Esophagus muscularis mucosa (tissue), 4 donors: ENCODE measurements at regions not wholly inside any gene's neighbourhood (a gene's known extent, or its start where the extent isn't known, plus 50 kb on each side); places are given as distances from the start of the nearest gene placed in this dataset.

Experiments used
- DNase-seq: peaks from one replicate; pipeline ENCODE4 v3.0.0-alpha.2; 2017; ENCODE audit errors: extremely low spot score
- H3K27ac ChIP-seq, 4 donors: fragments of 200-600 bp; sonication (generic); replicated peaks in 1 of 4; 1 replicate in 3 of 4; 2 replicates in 1 of 4; pipeline ENCODE4 v1.5.1; 2016 to 2019; ENCODE audit warnings: mild to moderate bottlenecking in 1 of 4
- H3K27me3 ChIP-seq, 4 donors: fragments of 200-600 bp; sonication (generic); one replicate each; pipeline versions ENCODE4 v1.5.1 to v1.6.0; 2016 to 2019
- H3K36me3 ChIP-seq, 4 donors: fragments of 200-600 bp; sonication (generic); one replicate each; pipeline ENCODE4 v1.5.1; 2016 to 2019
- H3K4me1 ChIP-seq, 4 donors: fragments of 200-600 bp; sonication (generic); one replicate each; pipeline ENCODE4 v1.5.1; 2016 to 2019
- H3K4me3 ChIP-seq, 4 donors: fragments of 200-600 bp; sonication (generic); 1 replicate in 2 of 4; 2 replicates in 2 of 4; pipeline ENCODE4 v1.5.1; 2016 to 2019; ENCODE audit warnings: mild to moderate bottlenecking in 4 of 4, moderate library complexity in 1 of 4
- H3K9me3 ChIP-seq, 4 donors: fragments of 200-600 bp; sonication (generic); 1 replicate in 3 of 4; 2 replicates in 1 of 4; pipeline ENCODE4 v1.5.1; 2016 to 2019
- EP300 ChIP-seq: sonication (generic); formaldehyde crosslinking; IDR thresholded peaks from one replicate; pipeline ENCODE4 v1.6.1; 2017; ENCODE audit warnings: antibody characterized with exemption
- POLR2A ChIP-seq: fragments of 450-650 bp; IDR thresholded peaks from one replicate; pipeline ENCODE4 v1.6.1; 2017; ENCODE audit warnings: antibody characterized with exemption, moderate library complexity, mild to moderate bottlenecking, low read depth
- POLR2AphosphoS5 ChIP-seq, 2 donors: sonication (generic); formaldehyde crosslinking; IDR thresholded peaks; one replicate each; pipeline ENCODE4 v1.6.1; 2017; ENCODE audit warnings: antibody characterized with exemption in 2 of 2
- WGBS: methylation state at CpG from one replicate; pipeline ENCODE4 v1.1.5; 2018; 5-methylcytosine and 5-hydroxymethylcytosine counted together
- intact Hi-C: fragments of 100-400 bp; cut with DNase I; formaldehyde crosslinking; loops from one replicate; pipeline ENCODE4 v1.15.1; 2023
- TF ChIP-seq, protein P1 (sequence below), 3 experiments: fragments of 200-600 bp in 2 of 3; fragments of 450-650 bp in 1 of 3; sonication (generic) in 2 of 3; IDR thresholded peaks; one replicate each; pipeline ENCODE4 v1.5.1; 2017 to 2019; ENCODE audit warnings: antibody characterized with exemption in 3 of 3, mild to moderate bottlenecking in 2 of 3, moderate library complexity in 1 of 3

DNA sequence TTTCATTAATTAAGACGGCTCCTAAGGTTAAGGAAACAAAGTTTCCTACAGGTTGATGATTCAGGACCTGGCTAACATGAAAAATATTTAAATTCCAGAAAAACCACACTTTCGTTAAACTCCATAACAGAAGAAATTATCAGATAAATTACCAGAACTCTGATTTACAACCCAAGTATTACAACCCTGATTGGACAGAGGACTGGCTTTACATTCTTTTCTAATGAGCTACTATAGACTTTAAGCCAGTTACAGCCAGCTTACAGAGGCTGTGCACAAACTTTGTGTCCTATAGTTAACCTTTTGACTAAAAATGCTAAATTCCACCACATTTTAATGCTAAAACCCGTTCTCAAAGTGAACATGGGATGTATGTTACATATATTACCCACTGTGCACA lies 458.6 kb downstream of the KCNJ3 start:
- Histone ChIP-seq H3K9me3 (no peaks in the 10 kb centered on the region), H3K27ac (no peak overlapping the region), H3K27me3 (no peaks in the 10 kb centered on the region), H3K4me3 (no peak overlapping the region), H3K36me3 (no peaks in the 10 kb centered on the region), H3K4me1 (no peaks in the 10 kb centered on the region)
- 90% methylated on average over 3 of the region's 3 CpGs for WGBS
- no peak for DNase-seq
- TF ChIP-seq, protein P1, sequence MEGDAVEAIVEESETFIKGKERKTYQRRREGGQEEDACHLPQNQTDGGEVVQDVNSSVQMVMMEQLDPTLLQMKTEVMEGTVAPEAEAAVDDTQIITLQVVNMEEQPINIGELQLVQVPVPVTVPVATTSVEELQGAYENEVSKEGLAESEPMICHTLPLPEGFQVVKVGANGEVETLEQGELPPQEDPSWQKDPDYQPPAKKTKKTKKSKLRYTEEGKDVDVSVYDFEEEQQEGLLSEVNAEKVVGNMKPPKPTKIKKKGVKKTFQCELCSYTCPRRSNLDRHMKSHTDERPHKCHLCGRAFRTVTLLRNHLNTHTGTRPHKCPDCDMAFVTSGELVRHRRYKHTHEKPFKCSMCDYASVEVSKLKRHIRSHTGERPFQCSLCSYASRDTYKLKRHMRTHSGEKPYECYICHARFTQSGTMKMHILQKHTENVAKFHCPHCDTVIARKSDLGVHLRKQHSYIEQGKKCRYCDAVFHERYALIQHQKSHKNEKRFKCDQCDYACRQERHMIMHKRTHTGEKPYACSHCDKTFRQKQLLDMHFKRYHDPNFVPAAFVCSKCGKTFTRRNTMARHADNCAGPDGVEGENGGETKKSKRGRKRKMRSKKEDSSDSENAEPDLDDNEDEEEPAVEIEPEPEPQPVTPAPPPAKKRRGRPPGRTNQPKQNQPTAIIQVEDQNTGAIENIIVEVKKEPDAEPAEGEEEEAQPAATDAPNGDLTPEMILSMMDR (IDR thresholded peaks at IDR 0.05): no peak
- TF ChIP-seq POLR2AphosphoS5 (IDR thresholded peaks at IDR 0.05): no peak
- no peak for TF ChIP-seq EP300
- no peak for TF ChIP-seq POLR2A
- intact Hi-C loops: no loop called here

DNA sequence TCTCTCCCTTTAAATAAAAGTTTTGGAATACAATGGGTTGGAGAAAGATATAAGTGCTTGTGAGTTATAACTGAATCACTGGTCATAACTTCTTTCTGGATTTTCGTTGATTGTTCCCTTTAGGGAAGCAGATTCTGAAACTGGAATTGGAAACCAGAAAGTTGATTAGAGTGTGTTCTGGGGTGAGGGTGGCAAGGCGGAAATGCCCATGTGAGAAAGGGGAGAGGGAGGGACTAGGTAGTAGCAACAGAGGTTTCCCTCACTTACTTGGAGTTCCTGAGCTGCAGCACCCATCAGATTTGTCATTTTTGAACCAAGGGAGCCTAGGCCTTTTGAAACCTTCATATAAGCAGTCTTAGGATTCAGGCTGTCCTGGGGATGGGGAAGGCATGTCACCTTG lies 453.4 kb downstream of the KCNJ3 start:
- H3K27me3 ChIP-seq: no peaks in the 10 kb centered on the region
- no peaks in the 10 kb centered on the region for H3K4me1 ChIP-seq
- H3K27ac ChIP-seq: no peak overlapping the region
- H3K4me3 ChIP-seq: no peak overlapping the region
- H3K36me3 ChIP-seq: no peaks in the 10 kb centered on the region
- 80% methylated on average over 2 of the region's 2 CpGs for WGBS
- H3K9me3 ChIP-seq: no peaks in the 10 kb centered on the region
- TF ChIP-seq, protein P1 (IDR thresholded peaks at IDR 0.05): no peak
- TF ChIP-seq POLR2AphosphoS5 (IDR thresholded peaks at IDR 0.05) (no peak), POLR2A (no peak), EP300 (no peak)
- DNase-seq: no peak
- intact Hi-C loops: no loop called here

DNA sequence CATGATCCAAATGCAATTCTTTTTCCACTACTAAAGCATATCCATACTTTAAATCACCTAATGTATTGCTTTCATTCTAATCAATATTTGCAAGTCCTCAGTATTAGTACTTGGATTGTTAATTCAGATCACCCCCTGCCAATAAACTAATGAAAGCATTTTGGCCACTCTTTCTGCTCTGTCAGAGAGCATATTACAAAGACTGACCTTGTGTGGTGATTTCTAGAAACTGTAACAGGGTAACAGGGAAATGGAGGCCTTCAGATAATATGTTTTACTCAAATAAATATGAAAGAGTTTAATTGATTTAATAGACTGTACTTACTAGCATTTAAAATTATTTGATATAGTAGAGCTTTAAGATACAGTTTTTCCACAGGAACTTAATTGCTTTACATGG lies 453.0 kb downstream of the KCNJ3 start:
- Histone ChIP-seq H3K27me3 (no peaks in the 10 kb centered on the region), H3K36me3 (no peaks in the 10 kb centered on the region), H3K4me1 (no peaks in the 10 kb centered on the region), H3K27ac (no peak overlapping the region), H3K4me3 (no peak overlapping the region), H3K9me3 (no peaks in the 10 kb centered on the region)
- DNase-seq: no peak
- intact Hi-C loops: no loop called here
- TF ChIP-seq, protein P1 (IDR thresholded peaks at IDR 0.05): no peak
- TF ChIP-seq EP300: no peak
- no peak for TF ChIP-seq POLR2AphosphoS5 (IDR thresholded peaks at IDR 0.05)
- TF ChIP-seq POLR2A: no peak

DNA sequence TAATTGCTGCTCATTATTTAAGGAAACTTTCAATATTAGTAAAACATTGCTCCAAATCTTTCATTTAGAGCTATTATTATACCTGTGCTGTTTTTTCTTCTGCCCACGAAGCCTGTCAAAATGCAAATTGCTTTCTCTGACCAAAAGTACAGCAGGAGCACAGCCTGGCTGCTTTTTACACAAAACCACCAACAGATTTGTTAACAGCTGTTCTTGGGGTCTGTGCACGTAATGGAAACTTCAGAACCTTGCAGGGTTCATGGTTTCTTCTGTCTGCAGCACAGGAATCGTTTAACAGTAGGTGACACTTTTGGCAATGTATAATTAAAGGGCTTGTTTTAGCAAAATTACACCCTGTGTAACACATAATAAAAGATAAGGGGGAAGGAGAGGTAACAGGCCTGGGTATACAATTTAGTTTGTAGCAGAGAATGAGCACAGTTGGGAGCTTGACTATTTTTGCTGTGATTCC lies 447.3 kb downstream of the KCNJ3 start:
- no peak overlapping the region for H3K27ac ChIP-seq
- intact Hi-C loops: no loop called here
- TF ChIP-seq EP300 (no peak), POLR2A (no peak), POLR2AphosphoS5 (IDR thresholded peaks at IDR 0.05) (no peak)
- TF ChIP-seq, protein P1 (IDR thresholded peaks at IDR 0.05): no peak
- 50% methylated on average over 3 of the region's 3 CpGs for WGBS
- no peaks in the 10 kb centered on the region for H3K9me3 ChIP-seq
- H3K4me3 ChIP-seq: no peak overlapping the region
- no peaks in the 10 kb centered on the region for H3K27me3 ChIP-seq
- no peak for DNase-seq
- no peaks in the 10 kb centered on the region for H3K4me1 ChIP-seq
- no peaks in the 10 kb centered on the region for H3K36me3 ChIP-seq

DNA sequence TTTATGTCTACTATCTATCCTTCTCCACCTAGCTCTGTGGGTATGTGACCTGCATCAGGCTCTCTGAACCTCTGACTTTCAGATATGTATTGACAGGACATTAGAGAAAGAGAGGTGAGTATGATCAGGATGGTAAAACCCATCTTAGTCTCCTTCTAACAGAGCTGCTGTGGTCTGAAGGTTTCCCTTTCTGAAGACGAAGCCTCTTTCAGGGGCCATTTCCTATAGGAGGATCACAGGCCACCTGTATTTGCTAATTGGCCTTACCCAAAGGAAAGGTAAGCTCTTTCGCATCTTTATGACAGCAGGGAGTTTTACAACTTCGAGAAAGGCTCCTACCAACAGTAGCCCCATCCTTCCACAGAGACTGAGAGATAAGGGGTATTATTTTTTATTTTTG lies 442.9 kb downstream of the KCNJ3 start:
- no peaks in the 10 kb centered on the region for H3K36me3 ChIP-seq
- no peaks in the 10 kb centered on the region for H3K9me3 ChIP-seq
- no peak overlapping the region for H3K4me3 ChIP-seq
- no peaks in the 10 kb centered on the region for H3K4me1 ChIP-seq
- intact Hi-C loops: no loop called here
- no peaks in the 10 kb centered on the region for H3K27me3 ChIP-seq
- 76% methylated on average over 3 of the region's 3 CpGs for WGBS
- H3K27ac ChIP-seq: no peak overlapping the region
- no peak for DNase-seq
- TF ChIP-seq EP300: no peak
- TF ChIP-seq, protein P1 (IDR thresholded peaks at IDR 0.05): no peak
